Ovary (tissue), 3 donors: ENCODE measurements at regions not wholly inside any gene's neighbourhood (a gene's known extent, or its start where the extent isn't known, plus 50 kb on each side); places are given as distances from the start of the nearest gene placed in this dataset.

Source experiments
- CTCF ChIP-seq, 3 donors: fragments of 450-650 bp in 2 of 3; fragments of 200-600 bp in 1 of 3; IDR thresholded peaks; one replicate each; pipeline versions ENCODE4 v1.5.1 to v1.8.0; 2016 to 2022; ENCODE audit warnings: antibody characterized with exemption in 3 of 3, mild to moderate bottlenecking in 1 of 3
- EP300 ChIP-seq: sonication (generic); formaldehyde crosslinking; IDR thresholded peaks from one replicate; pipeline ENCODE4 v1.6.1; 2017; ENCODE audit warnings: antibody characterized with exemption
- POLR2A ChIP-seq: fragments of 450-650 bp; IDR thresholded peaks from one replicate; pipeline ENCODE4 v1.6.1; 2017; ENCODE audit warnings: antibody characterized with exemption, mild to moderate bottlenecking, moderate library complexity
- donor health status: DM: no; HTN: no; CAD: no.

GRCh38 chr4:112752510-112752909, 115.6 kb downstream of the LARP7 start:
- no peak for TF ChIP-seq CTCF (IDR thresholded peaks at IDR 0.05)
- no peak for TF ChIP-seq POLR2A
- no peak for TF ChIP-seq EP300
